ENCODE measurements at regions not wholly inside any gene's neighbourhood (a gene's known extent, or its start where the extent isn't known, plus 50 kb on each side); places are given as distances from the start of the nearest gene placed in this dataset.
A peak's percentile ranks its signal among the peaks of the same experiment; 100 is the strongest.

- H3K27ac ChIP-seq, result no peak overlapping the region
- TF ChIP-seq, protein P1, sequence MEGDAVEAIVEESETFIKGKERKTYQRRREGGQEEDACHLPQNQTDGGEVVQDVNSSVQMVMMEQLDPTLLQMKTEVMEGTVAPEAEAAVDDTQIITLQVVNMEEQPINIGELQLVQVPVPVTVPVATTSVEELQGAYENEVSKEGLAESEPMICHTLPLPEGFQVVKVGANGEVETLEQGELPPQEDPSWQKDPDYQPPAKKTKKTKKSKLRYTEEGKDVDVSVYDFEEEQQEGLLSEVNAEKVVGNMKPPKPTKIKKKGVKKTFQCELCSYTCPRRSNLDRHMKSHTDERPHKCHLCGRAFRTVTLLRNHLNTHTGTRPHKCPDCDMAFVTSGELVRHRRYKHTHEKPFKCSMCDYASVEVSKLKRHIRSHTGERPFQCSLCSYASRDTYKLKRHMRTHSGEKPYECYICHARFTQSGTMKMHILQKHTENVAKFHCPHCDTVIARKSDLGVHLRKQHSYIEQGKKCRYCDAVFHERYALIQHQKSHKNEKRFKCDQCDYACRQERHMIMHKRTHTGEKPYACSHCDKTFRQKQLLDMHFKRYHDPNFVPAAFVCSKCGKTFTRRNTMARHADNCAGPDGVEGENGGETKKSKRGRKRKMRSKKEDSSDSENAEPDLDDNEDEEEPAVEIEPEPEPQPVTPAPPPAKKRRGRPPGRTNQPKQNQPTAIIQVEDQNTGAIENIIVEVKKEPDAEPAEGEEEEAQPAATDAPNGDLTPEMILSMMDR (conservative IDR thresholded peaks at IDR 0.05), result no peak
Observed at GRCh38 chr6:16967470-16967817, 134.4 kb upstream of the STMND1 start.

- H3K27ac ChIP-seq, result no peak overlapping the region
- TF ChIP-seq, protein P1 (conservative IDR thresholded peaks at IDR 0.05), result no peak
Observed at GRCh38 chr6:16966791-16967469, 134.9 kb upstream of the STMND1 start.

GRCh38 chr6:16965689-16966088, 136.2 kb upstream of the STMND1 start:
- TF ChIP-seq, protein P1 (conservative IDR thresholded peaks at IDR 0.05), result no peak
- H3K27ac ChIP-seq, result no peak overlapping the region

- peak overlapping the region; percentile 22; the same call in 1 of the 2 replicates for H3K27ac ChIP-seq
- TF ChIP-seq, protein P1 (conservative IDR thresholded peaks at IDR 0.05), result peak; percentile 72
Observed at GRCh38 chr6:16964553-16965499, 137.0 kb upstream of the STMND1 start.

DNA sequence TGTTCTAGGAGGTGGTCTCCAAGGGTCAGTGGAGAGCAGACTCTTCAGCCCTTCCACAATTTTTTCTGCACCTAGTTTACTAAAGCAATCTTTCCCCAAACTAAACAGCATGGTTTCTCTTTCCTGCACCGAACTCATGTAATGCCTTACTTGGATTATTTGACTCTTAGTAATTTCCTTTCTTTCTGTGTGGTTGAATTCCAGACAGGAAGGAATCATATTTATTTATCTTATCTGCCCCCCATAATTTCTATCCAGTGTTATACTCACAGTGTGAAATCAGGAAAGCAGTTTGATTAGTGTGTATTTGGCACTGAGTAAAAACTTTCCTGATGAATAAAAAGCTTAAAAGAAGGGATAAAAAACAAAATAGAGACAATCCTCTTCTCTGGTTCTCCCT, 140.3 kb upstream of the STMND1 start:
- no peak overlapping the region for H3K27ac ChIP-seq
- TF ChIP-seq, protein P1 (conservative IDR thresholded peaks at IDR 0.05), result no peak

DNA sequence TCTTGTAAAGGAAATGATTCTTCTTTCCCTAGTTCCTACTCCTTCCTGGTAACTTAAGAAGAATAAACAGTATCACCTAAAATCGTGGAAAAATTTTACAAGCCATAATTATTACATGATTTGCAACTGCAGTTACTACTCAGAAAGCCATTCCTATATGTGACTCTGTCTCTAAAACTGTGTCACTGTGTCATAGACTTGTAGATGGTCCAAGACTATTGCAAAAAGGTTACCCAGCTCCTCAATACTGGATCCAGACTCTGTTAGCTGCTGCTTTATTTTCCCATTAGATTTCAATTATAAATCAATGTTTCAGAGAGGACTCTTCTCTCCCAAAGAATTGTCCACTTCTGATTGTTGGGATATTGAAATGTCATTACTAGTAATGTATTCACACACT, 142.1 kb upstream of the STMND1 start:
- H3K27ac ChIP-seq, result no peak overlapping the region
- TF ChIP-seq, protein P1 (conservative IDR thresholded peaks at IDR 0.05), result no peak

GRCh38 chr6:16956361-16956760, 145.5 kb upstream of the STMND1 start:
- TF ChIP-seq, protein P1 (conservative IDR thresholded peaks at IDR 0.05), result no peak
- H3K27ac ChIP-seq, result no peak overlapping the region

Measured in VCaP (cell line).